ENCODE measurements at regions not wholly inside any gene's neighbourhood (a gene's known extent, or its start where the extent isn't known, plus 50 kb on each side); places are given as distances from the start of the nearest gene placed in this dataset.

DNA sequence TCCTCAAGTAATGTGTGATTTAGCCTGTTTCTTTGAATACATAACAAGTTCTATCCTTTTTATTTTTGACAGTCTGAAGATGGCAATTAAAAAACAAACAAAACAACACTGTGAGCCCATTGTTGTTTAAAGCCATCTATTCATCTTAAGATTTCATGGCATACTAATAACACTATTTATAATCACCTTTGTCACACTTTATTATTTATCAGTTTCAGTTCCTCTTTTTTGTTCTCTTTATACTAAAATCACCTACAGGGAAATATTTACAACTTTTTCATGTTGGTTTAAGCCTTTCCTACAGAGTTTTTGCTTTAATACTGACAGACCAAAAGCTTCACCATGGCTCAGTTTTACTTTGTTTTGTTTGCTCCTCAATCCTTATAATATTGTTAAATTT, 247.4 kb upstream of the CTSO start:
- Histone ChIP-seq H3K27me3 (replicated peaks in 1 of 4; ENCODE audit: control extremely low read depth in 1 of 4, control insufficient read depth in 3 of 4, insufficient read depth in 4 of 4, low read length in 3 of 4) (no peaks in the 10 kb centered on the region), H3K9ac (ENCODE audit: low read length) (no peak overlapping the region), H2AFZ (ENCODE audit: insufficient read depth, low read depth, low read length, poor library complexity, severe bottlenecking) (no peak overlapping the region), H4K20me1 (ENCODE audit: control insufficient read depth, insufficient read depth, low read length, poor library complexity, severe bottlenecking) (no peaks in the 10 kb centered on the region), H3K4me3 (ENCODE audit: control extremely low read depth in 1 of 5, extremely low read depth in 1 of 5, insufficient read depth in 1 of 5, low read depth in 2 of 5, low read length in 4 of 5) (no peak overlapping the region), H3K4me2 (replicated peaks; ENCODE audit: low read depth, low read length, poor library complexity, severe bottlenecking) (no peak overlapping the region), H3K36me3 (replicated peaks in 1 of 2; ENCODE audit: control extremely low read depth in 1 of 2, control insufficient read depth in 1 of 2, extremely low read depth in 1 of 2, insufficient read depth in 2 of 2, low read length in 1 of 2) (no peaks in the 10 kb centered on the region), H3K4me1 (ENCODE audit: control insufficient read depth in 2 of 2, insufficient read depth in 2 of 2, low read length in 2 of 2) (no peaks in the 10 kb centered on the region), H3K79me2 (ENCODE audit: control insufficient read depth, insufficient read depth, low read length) (no peaks in the 10 kb centered on the region), H3K9me3 (ENCODE audit: control extremely low read depth in 1 of 3, control insufficient read depth in 2 of 3, insufficient read depth in 1 of 3, low read length in 2 of 3) (peaks cover 0 to 10% (median 0%) of the 10 kb centered on the region in 3 donors), H3K27ac (ENCODE audit: low read length in 2 of 2) (no peak overlapping the region)
- Mint-ChIP-seq H3K4me1 (no peaks in the 10 kb centered on the region), H3K4me3 (no peak overlapping the region), H3K9me3 (ENCODE audit: insufficient read depth) (no peaks in the 10 kb centered on the region), H3K27ac (no peak overlapping the region), H3K27me3 (no peaks in the 10 kb centered on the region)
- CTCF ChIA-PET = no interaction called here
- DNase-seq = no peak
- TF ChIP-seq EZH2 (IDR thresholded peaks at IDR 0.05; ENCODE audit: borderline replicate concordance, insufficient read depth, low read depth, low read length, poor library complexity, severe bottlenecking) = no peak
- intact Hi-C loops (cut with micrococcal nuclease) = no loop called here
- POLR2A ChIA-PET = no interaction called here
- no peak for ATAC-seq (ENCODE audit: low read depth)

DNA sequence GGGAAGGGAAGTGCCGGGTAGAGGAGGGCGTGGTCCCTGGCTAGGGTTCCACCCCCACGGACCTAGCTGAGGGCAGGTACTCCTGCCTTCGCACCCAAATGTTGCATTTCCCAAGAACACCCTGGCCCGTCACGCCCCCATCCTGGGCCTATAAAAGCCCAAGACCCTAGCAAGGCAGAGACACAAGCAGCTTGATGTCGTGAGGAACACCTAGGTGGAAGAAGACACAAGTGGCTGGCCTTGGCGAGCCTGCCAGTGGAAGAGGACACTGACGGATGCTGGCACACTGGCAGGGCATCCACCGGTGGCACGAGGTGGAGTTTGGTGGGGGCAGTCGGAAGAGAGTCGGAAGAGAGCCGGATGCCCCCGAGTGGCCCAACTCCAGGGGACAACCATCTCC, 244.8 kb upstream of the CTSO start:
- POLR2A ChIA-PET = no interaction called here
- Mint-ChIP-seq H3K27ac (no peak overlapping the region), H3K4me3 (no peak overlapping the region), H3K9me3 (ENCODE audit: insufficient read depth) (no peaks in the 10 kb centered on the region), H3K4me1 (no peaks in the 10 kb centered on the region), H3K27me3 (no peaks in the 10 kb centered on the region)
- Histone ChIP-seq H3K4me3 (ENCODE audit: control extremely low read depth in 1 of 5, extremely low read depth in 1 of 5, insufficient read depth in 1 of 5, low read depth in 2 of 5, low read length in 4 of 5) (no peak overlapping the region), H2AFZ (ENCODE audit: insufficient read depth, low read depth, low read length, poor library complexity, severe bottlenecking) (no peak overlapping the region), H3K36me3 (replicated peaks in 1 of 2; ENCODE audit: control extremely low read depth in 1 of 2, control insufficient read depth in 1 of 2, extremely low read depth in 1 of 2, insufficient read depth in 2 of 2, low read length in 1 of 2) (no peaks in the 10 kb centered on the region), H4K20me1 (ENCODE audit: control insufficient read depth, insufficient read depth, low read length, poor library complexity, severe bottlenecking) (no peaks in the 10 kb centered on the region), H3K79me2 (ENCODE audit: control insufficient read depth, insufficient read depth, low read length) (no peaks in the 10 kb centered on the region), H3K27ac (ENCODE audit: low read length in 2 of 2) (no peak overlapping the region), H3K4me2 (replicated peaks; ENCODE audit: low read depth, low read length, poor library complexity, severe bottlenecking) (no peak overlapping the region), H3K9ac (ENCODE audit: low read length) (no peak overlapping the region), H3K4me1 (ENCODE audit: control insufficient read depth in 2 of 2, insufficient read depth in 2 of 2, low read length in 2 of 2) (no peaks in the 10 kb centered on the region), H3K9me3 (ENCODE audit: control extremely low read depth in 1 of 3, control insufficient read depth in 2 of 3, insufficient read depth in 1 of 3, low read length in 2 of 3) (peaks cover 0 to 10% (median 0%) of the 10 kb centered on the region in 3 donors), H3K27me3 (replicated peaks in 1 of 4; ENCODE audit: control extremely low read depth in 1 of 4, control insufficient read depth in 3 of 4, insufficient read depth in 4 of 4, low read length in 3 of 4) (no peaks in the 10 kb centered on the region)
- no peak for DNase-seq
- CTCF ChIA-PET = no interaction called here
- intact Hi-C loops (cut with micrococcal nuclease) = no loop called here
- 97% methylated on average over 13 of the region's 15 CpGs for WGBS (ENCODE audit: insufficient coverage)
- TF ChIP-seq, protein P1, sequence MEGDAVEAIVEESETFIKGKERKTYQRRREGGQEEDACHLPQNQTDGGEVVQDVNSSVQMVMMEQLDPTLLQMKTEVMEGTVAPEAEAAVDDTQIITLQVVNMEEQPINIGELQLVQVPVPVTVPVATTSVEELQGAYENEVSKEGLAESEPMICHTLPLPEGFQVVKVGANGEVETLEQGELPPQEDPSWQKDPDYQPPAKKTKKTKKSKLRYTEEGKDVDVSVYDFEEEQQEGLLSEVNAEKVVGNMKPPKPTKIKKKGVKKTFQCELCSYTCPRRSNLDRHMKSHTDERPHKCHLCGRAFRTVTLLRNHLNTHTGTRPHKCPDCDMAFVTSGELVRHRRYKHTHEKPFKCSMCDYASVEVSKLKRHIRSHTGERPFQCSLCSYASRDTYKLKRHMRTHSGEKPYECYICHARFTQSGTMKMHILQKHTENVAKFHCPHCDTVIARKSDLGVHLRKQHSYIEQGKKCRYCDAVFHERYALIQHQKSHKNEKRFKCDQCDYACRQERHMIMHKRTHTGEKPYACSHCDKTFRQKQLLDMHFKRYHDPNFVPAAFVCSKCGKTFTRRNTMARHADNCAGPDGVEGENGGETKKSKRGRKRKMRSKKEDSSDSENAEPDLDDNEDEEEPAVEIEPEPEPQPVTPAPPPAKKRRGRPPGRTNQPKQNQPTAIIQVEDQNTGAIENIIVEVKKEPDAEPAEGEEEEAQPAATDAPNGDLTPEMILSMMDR (IDR thresholded peaks at IDR 0.05) = no peak
- TF ChIP-seq EZH2 (IDR thresholded peaks at IDR 0.05; ENCODE audit: borderline replicate concordance, insufficient read depth, low read depth, low read length, poor library complexity, severe bottlenecking) = no peak
- ATAC-seq (ENCODE audit: low read depth) = no peak

Measured in B cell (primary cell).